Bronchial epithelial cell (primary cell): ENCODE measurements at regions not wholly inside any gene's neighbourhood (a gene's known extent, or its start where the extent isn't known, plus 50 kb on each side); places are given as distances from the start of the nearest gene placed in this dataset.

Experiments used
- DNase-seq: peaks from one replicate; pipeline ENCODE4 v3.0.0-alpha.2; 2010; ENCODE audit warnings: low read depth
- FAIRE-seq: peaks from 2 replicates; lab custom pipeline; 2011; peaks lifted over from hg19 to GRCh38; lab: Jason Lieb, UNC
- H3K27me3 ChIP-seq: 2 replicates; pipeline ENCODE4 v1.5.1; 2011; ENCODE audit warnings: low read length; ENCODE audit not compliant: control insufficient read depth, insufficient read depth
- H3K36me3 ChIP-seq: 2 replicates; pipeline ENCODE4 v1.5.1; 2011; ENCODE audit warnings: low read length; ENCODE audit not compliant: control insufficient read depth, insufficient read depth
- H3K4me3 ChIP-seq: 2 replicates; pipeline ENCODE4 v1.5.1; 2011; ENCODE audit warnings: mild to moderate bottlenecking, low read depth, low read length, control low read depth
- TF ChIP-seq, protein P1 (sequence below): IDR thresholded peaks from 2 replicates; pipeline ENCODE4 v1.5.1; 2011; ENCODE audit warnings: mild to moderate bottlenecking, moderate library complexity, low read length, control low read depth, inconsistent platforms; ENCODE audit not compliant: insufficient read depth, severe bottlenecking

DNA sequence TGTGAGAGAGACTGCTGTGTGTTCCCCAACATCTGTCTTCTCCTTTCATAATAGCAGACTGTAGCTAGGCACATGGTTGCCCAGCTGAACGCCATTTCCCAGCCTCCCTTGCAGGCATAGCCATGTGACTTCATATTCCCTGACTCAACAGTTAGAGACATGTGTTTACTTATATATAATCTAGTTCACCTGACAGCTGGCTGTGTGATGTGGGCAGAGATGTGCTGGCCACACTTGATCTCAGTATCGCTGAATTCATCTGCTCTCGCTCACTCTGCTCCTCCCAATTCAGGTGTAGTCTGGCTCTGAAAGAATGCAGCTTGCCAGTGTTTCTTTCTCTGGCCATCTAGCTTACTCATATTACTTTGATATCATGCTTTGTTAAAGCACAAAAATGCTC, 52.3 kb upstream of the SEC11C start:
- TF ChIP-seq, protein P1, sequence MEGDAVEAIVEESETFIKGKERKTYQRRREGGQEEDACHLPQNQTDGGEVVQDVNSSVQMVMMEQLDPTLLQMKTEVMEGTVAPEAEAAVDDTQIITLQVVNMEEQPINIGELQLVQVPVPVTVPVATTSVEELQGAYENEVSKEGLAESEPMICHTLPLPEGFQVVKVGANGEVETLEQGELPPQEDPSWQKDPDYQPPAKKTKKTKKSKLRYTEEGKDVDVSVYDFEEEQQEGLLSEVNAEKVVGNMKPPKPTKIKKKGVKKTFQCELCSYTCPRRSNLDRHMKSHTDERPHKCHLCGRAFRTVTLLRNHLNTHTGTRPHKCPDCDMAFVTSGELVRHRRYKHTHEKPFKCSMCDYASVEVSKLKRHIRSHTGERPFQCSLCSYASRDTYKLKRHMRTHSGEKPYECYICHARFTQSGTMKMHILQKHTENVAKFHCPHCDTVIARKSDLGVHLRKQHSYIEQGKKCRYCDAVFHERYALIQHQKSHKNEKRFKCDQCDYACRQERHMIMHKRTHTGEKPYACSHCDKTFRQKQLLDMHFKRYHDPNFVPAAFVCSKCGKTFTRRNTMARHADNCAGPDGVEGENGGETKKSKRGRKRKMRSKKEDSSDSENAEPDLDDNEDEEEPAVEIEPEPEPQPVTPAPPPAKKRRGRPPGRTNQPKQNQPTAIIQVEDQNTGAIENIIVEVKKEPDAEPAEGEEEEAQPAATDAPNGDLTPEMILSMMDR = no peak
- FAIRE-seq = no peak
- H3K27me3 ChIP-seq = no peaks in the 10 kb centered on the region
- DNase-seq = no peak
- no peaks in the 10 kb centered on the region for H3K36me3 ChIP-seq
- no peak overlapping the region for H3K4me3 ChIP-seq
